Activated T-helper 1 cell treated with anti-CD3 and anti-CD28 coated beads, Interleukin-12 subunit alpha, Interleukin-12 subunit beta, Interleukin-2, Interleukin-4 antibody, amounts not matched to agents 30 ng/mL and 10 ng/mL and 1 ng/mL, durations not matched to agents 14 hours and 24 hours and 36 hours (primary cell): ENCODE measurements at regions not wholly inside any gene's neighbourhood (a gene's known extent, or its start where the extent isn't known, plus 50 kb on each side); places are given as distances from the start of the nearest gene placed in this dataset.

Source experiments
- DNase-seq: peaks from one replicate; pipeline ENCODE4 v3.0.0; 2021; ENCODE audit warnings: low spot score
- H3K27ac Mint-ChIP-seq: one replicate; pipeline ENCODE4 v1.8.0; 2021; ENCODE audit warnings: mild to moderate bottlenecking, mixed read lengths
- H3K27me3 Mint-ChIP-seq: one replicate; pipeline ENCODE4 v1.8.0; 2022; ENCODE audit warnings: mild to moderate bottlenecking, moderate library complexity, mixed read lengths; ENCODE audit not compliant: insufficient read depth
- H3K36me3 Mint-ChIP-seq: one replicate; pipeline ENCODE4 v1.8.0; 2021; ENCODE audit warnings: low read depth, mixed read lengths
- H3K4me1 Mint-ChIP-seq: one replicate; pipeline ENCODE4 v1.8.0; 2021; ENCODE audit warnings: low read depth, mixed read lengths
- H3K4me3 Mint-ChIP-seq: one replicate; pipeline ENCODE4 v1.8.0; 2021; ENCODE audit warnings: mild to moderate bottlenecking, moderate library complexity, mixed read lengths
- H3K9me3 Mint-ChIP-seq: one replicate; pipeline ENCODE4 v1.8.0; 2021; ENCODE audit warnings: mixed read lengths
- intact Hi-C: fragments of 100-400 bp; cut with micrococcal nuclease; formaldehyde crosslinking; loops from one replicate; pipeline ENCODE4 v1.15.1; 2024

DNA sequence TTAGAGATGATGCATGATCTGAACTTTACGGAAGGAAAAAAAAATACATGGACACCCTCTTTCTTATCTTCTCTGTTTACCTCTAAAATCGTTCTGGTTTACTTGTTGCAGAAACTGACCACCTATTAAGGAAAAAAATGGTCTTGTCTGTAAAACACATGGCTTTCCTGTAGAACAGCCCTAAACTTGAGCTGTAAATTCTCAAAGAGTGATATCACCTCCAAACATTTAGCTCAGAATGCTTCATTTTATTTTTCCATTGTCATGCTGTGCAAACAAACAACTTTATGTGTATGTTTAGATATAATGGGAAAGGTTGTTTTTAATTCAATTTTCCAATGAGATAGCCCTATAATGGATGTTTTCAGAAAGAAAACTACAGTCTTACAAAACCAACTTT, 237.4 kb upstream of the NR2F2 start:
- H3K4me1 Mint-ChIP-seq = no peaks in the 10 kb centered on the region

DNA sequence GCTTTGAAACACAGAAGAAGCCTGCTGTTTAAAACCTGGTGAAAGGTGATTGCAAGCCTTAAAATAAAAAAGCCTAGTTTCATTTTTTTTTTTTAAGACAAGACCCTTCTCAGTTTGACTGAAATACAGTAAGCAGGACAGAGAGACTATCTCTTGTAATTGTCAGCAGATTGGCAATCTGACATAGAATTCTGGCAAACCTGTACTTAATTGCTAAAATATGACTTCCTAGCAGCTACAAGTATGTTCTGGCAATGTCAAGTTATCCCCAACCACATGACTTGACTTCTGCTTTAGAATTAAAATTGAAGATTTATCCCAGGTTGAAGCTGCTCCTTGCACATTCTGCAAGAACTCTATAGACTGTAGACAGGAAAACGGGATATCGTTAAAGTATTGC, 232.8 kb upstream of the NR2F2 start:
- H3K36me3 Mint-ChIP-seq = no peaks in the 10 kb centered on the region
- no peak for DNase-seq
- H3K27ac Mint-ChIP-seq = no peak overlapping the region
- no peak overlapping the region for H3K4me3 Mint-ChIP-seq
- no peaks in the 10 kb centered on the region for H3K9me3 Mint-ChIP-seq
- H3K27me3 Mint-ChIP-seq = no peaks in the 10 kb centered on the region
- intact Hi-C loops = no loop called here
- no peaks in the 10 kb centered on the region for H3K4me1 Mint-ChIP-seq

More for the DNA sequence above, 237.4 kb upstream of the NR2F2 start:
- Mint-ChIP-seq H3K4me3 (no peak overlapping the region), H3K9me3 (no peaks in the 10 kb centered on the region), H3K36me3 (no peaks in the 10 kb centered on the region), H3K27ac (no peak overlapping the region), H3K27me3 (no peaks in the 10 kb centered on the region)
- DNase-seq = no peak
- intact Hi-C loops = no loop called here

DNA sequence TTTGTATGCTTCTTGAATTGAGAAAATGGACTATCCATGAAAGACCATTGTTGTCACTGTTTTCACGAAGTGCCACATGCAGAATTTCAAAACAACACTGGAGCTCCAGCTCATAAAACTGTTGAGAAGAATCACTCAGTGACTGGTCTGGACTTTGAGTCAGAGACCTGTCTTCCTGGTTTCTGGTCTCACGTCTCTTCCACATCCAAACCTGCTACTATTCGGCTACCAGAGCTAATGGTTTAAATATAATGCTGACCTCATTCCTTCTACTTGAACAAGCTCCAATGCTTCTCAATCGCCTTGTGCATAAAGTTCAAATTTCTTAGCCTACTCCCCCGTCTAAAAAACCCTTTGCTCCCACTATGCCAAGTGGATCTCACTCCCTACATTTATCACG, 227.9 kb upstream of the NR2F2 start:
- Mint-ChIP-seq H3K36me3 (no peaks in the 10 kb centered on the region), H3K27ac (no peak overlapping the region), H3K9me3 (peaks cover 7% of the 10 kb centered on the region), H3K4me1 (no peaks in the 10 kb centered on the region), H3K4me3 (no peak overlapping the region), H3K27me3 (no peaks in the 10 kb centered on the region)
- intact Hi-C loops = no loop called here
- no peak for DNase-seq

DNA sequence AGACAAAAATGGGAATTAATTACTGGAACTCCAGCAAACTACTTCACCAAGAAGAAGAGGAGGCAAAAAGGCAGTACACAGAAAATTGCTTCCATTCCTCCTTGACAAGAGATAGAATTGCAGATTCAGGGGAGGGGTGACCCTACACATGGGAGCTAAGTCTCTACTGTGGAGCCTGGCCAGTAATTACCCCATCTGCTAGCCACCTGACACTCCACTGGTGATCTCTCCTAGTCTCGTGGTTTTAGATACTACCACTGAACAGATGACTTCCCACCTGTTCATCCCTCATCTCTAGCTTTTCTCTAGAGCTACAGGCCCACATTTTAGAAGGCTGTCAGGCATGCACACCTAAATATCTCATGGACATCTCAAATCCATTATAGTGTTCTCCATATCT, 224.3 kb upstream of the NR2F2 start:
- no peak overlapping the region for H3K4me3 Mint-ChIP-seq
- H3K9me3 Mint-ChIP-seq = peaks cover 7% of the 10 kb centered on the region
- H3K27me3 Mint-ChIP-seq = no peaks in the 10 kb centered on the region
- no peaks in the 10 kb centered on the region for H3K4me1 Mint-ChIP-seq
- no peak for DNase-seq
- H3K36me3 Mint-ChIP-seq = no peaks in the 10 kb centered on the region
- H3K27ac Mint-ChIP-seq = no peak overlapping the region
- intact Hi-C loops = no loop called here

DNA sequence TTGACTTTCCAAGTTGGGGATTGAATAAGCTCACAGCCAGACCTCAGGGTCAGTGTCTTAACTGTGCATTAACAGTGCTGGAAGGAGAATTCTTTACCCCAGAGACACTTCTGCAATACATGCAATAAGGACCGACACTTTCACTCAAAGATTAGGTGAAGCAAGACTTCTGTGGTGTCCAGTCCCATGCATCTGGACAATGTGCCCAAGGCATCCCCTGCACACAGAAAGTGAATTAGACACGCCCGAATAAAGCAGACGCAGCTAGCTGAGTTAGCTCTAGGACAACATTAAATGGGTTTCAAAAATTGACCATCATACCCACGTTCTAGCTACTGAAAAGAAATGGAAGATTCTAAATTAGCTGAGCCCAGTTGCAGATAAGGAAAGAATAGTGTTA, 223.9 kb upstream of the NR2F2 start:
- Mint-ChIP-seq H3K4me3 (no peak overlapping the region), H3K9me3 (peaks cover 7% of the 10 kb centered on the region), H3K4me1 (no peaks in the 10 kb centered on the region), H3K27me3 (no peaks in the 10 kb centered on the region), H3K27ac (no peak overlapping the region), H3K36me3 (no peaks in the 10 kb centered on the region)
- DNase-seq = no peak
- intact Hi-C loops = no loop called here

DNA sequence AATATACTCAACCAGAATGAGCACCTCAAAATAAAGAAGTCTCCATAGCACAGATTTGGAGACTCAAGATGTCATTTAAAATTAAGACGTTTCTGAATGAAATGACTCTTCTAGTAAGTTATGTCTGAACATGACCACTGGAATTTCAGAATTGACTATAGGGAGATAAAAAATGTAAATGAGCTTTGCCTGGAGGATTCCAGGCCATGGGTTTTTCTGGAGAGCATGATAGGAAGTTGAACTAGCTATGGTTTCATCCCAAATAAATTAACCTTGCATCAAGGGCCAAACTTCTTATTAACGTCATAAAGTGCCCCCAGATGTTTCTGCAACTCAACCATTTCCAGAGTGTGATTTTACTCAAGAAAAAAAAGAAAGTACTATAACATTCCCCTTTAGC, 222.6 kb upstream of the NR2F2 start:
- no peak for DNase-seq
- Mint-ChIP-seq H3K9me3 (peaks cover 5% of the 10 kb centered on the region), H3K27ac (no peak overlapping the region), H3K36me3 (no peaks in the 10 kb centered on the region), H3K4me1 (no peaks in the 10 kb centered on the region), H3K27me3 (no peaks in the 10 kb centered on the region), H3K4me3 (no peak overlapping the region)
- intact Hi-C loops = no loop called here

DNA sequence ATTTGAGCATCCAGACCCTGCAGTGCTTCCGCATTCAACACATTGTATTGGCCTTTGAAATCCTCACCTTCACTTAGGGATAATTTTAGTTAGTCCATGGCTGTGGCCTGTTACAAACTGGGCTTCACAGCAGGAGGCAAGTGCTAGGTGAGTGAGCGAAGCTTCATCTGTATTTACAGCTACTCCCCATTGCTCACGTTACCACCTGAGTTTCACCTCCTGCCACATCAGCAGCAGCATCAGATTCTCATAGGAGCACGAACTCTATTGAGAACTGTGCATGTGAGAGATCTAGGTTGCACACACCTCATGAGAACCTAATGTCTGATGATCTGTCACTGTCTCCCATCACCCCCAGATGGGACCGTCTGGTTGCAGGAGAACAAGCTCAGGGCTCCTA, 222.1 kb upstream of the NR2F2 start:
- Mint-ChIP-seq H3K4me3 (no peak overlapping the region), H3K4me1 (no peaks in the 10 kb centered on the region), H3K27ac (no peak overlapping the region), H3K36me3 (no peaks in the 10 kb centered on the region), H3K27me3 (no peaks in the 10 kb centered on the region), H3K9me3 (peaks cover 4% of the 10 kb centered on the region)
- no peak for DNase-seq
- intact Hi-C loops = no loop called here

DNA sequence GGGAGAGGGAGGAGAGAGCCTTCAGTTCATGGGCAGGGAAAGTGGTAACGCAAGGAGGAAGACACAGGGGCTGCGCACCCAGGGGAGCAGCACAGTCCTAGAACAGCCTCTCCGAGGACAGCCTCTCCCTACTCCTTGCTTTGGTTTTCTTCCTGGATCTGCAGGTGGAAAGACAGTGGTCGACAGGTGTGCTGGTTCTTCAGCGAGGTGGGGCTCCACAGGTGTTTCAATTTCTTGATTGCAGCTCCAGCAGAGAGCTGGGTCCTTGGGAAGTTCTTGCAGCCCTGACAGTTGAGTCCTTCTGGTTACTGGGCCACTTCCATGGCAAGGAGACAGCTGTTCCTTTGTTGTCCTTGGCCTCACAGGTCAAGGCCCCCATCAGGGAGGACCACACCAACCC, 220.7 kb upstream of the NR2F2 start:
- intact Hi-C loops = no loop called here
- Mint-ChIP-seq H3K36me3 (no peaks in the 10 kb centered on the region), H3K4me1 (no peaks in the 10 kb centered on the region), H3K27ac (no peak overlapping the region), H3K4me3 (no peak overlapping the region), H3K9me3 (peaks cover 4% of the 10 kb centered on the region), H3K27me3 (no peaks in the 10 kb centered on the region)
- no peak for DNase-seq

DNA sequence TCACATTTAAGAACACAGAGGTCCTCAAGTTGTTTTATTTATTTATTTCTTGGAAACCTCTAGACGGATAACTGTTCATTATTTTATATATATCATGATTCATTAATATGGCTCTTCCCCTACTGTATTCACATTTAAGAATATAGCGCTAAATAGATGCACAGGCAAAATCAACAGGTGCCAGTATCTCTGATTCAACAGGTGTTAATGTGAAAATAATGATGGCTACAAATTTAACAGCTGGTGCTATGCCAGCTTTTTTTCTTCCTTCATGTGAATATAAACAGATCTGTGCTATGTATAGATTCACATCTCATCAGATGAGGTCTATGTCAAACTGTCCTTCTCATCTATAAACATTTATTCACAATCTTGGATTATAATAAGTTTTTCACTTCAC, 218.5 kb upstream of the NR2F2 start:
- Mint-ChIP-seq H3K4me3 (no peak overlapping the region), H3K9me3 (no peaks in the 10 kb centered on the region), H3K36me3 (no peaks in the 10 kb centered on the region), H3K4me1 (no peaks in the 10 kb centered on the region), H3K27ac (no peak overlapping the region), H3K27me3 (no peaks in the 10 kb centered on the region)
- DNase-seq = no peak
- intact Hi-C loops = no loop called here

DNA sequence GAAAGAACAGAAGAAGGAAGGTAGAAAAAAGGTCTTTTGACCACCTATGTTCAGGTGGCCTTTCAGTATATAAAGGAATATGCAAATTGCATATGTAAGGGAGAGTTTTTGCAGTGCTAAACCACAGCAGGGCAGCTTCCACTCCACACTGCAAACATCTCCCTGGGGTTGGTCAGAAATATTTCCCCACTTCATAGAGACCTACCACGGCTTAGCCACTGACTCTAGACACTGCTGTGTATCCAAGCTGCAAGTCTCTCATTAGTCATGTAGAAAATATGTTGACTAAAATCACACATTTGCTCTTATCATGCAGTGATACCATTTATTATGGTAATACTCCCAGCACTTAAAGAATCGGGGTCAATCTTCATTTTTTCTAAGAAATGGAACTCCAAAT, 214.9 kb upstream of the NR2F2 start:
- H3K4me1 Mint-ChIP-seq = no peaks in the 10 kb centered on the region
- no peak overlapping the region for H3K27ac Mint-ChIP-seq
- intact Hi-C loops = no loop called here
- no peaks in the 10 kb centered on the region for H3K27me3 Mint-ChIP-seq
- DNase-seq = no peak
- no peak overlapping the region for H3K4me3 Mint-ChIP-seq
- H3K36me3 Mint-ChIP-seq = no peaks in the 10 kb centered on the region
- no peaks in the 10 kb centered on the region for H3K9me3 Mint-ChIP-seq

DNA sequence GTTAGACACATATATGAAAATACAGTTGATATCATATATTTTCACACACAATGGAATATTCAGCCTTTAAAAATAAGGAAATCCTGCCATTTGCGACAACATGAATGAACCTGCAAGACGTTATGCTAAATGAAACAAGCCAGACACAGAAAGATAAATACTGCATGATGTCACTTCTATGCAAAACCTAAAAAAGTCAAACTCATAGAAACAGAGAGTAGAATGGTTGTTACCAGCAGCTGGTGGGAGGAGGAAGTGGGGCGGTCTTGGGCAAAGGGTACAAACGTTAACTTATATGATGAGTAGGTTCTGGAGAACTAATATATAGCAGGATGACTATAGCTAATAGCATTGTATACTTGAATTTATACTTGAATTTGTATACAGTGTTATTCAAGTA, 213.2 kb upstream of the NR2F2 start:
- no peaks in the 10 kb centered on the region for H3K36me3 Mint-ChIP-seq
- no peak for DNase-seq
- intact Hi-C loops = no loop called here
- no peaks in the 10 kb centered on the region for H3K9me3 Mint-ChIP-seq
- no peaks in the 10 kb centered on the region for H3K4me1 Mint-ChIP-seq
- no peak overlapping the region for H3K4me3 Mint-ChIP-seq
- no peak overlapping the region for H3K27ac Mint-ChIP-seq
- H3K27me3 Mint-ChIP-seq = no peaks in the 10 kb centered on the region

DNA sequence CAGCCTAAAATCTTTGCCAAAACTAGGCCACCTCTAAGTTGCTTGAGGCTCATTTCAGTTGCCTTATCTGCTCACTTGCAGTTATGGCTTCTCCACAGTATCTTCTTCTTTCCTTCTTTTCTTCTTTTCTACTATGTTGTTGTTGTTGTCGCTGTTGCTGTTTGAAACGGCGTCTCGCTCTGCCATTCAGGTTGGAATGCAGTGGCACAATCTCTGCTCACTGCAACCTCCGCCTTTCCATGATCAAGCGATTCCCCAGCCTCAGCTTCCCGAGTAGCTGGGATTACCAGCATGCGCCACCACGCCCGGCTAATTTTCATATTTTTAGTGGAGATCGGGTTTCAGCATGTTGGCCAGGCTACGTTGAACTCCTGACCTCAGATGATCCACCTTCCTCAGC, 210.8 kb upstream of the NR2F2 start:
- Mint-ChIP-seq H3K27ac (no peak overlapping the region), H3K36me3 (no peaks in the 10 kb centered on the region), H3K4me3 (no peak overlapping the region), H3K27me3 (no peaks in the 10 kb centered on the region), H3K9me3 (no peaks in the 10 kb centered on the region), H3K4me1 (no peaks in the 10 kb centered on the region)
- no peak for DNase-seq
- intact Hi-C loops = no loop called here

DNA sequence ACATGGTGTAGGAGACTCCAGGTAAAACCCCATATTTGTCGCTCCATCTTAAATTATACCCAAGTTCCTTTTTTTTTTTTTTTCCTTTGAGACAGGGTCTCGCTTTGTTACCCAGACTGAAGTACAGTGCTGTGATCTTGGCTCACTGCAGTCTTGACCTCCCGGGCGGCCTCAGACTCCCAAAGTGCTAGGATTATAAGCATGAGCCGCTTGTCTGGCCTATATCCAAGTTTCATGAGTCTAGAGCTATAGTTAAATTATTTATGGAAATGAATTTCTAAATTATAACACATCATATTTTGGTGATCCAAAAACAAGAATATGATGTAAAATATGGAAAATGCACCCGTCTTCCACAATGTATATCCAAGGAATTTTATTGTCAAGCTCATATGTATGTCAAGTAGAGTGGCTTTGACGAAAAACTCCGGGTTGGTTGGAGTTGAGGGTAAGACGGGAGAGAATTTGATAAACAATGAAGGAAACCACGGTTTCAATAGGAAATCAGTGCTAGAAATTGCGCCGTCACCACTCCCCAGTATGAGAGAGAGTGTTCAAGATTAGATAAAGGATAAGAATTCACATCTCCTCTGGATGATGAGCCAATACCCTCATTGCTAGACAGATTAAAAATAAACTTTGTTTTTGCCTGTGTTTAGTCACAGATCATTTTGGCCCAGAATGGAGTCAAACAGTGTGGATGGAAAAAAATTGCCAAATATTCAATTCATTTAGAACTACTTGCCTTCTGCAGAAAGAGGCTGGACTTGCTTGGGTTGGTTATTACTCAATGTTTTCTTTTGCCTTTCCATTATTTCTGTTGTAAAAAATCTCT, 209.2 kb upstream of the NR2F2 start:
- DNase-seq = no peak
- Mint-ChIP-seq H3K4me1 (no peaks in the 10 kb centered on the region), H3K27me3 (no peaks in the 10 kb centered on the region), H3K4me3 (no peak overlapping the region), H3K27ac (no peak overlapping the region), H3K9me3 (no peaks in the 10 kb centered on the region), H3K36me3 (no peaks in the 10 kb centered on the region)
- intact Hi-C loops = no loop called here
